Caco-2 (cell line): ENCODE measurements at regions not wholly inside any gene's neighbourhood (a gene's known extent, or its start where the extent isn't known, plus 50 kb on each side); places are given as distances from the start of the nearest gene placed in this dataset.

Experiments used
- BruUV-seq: library from RNA; stranded (reverse); fragments of 400-500 nt; replicated peaks from 2 replicates; lab custom pipeline; 2021; lab: Mats Ljungman, UMichigan
- CTCF ChIA-PET: fragments of 300-600 bp; sonication (Branson Sonifier 250); formaldehyde crosslinking; loops from one replicate; lab custom pipeline; 2022; ENCODE audit warnings: antibody characterized with exemption; lab: Charles Lee
- POLR2A ChIA-PET: fragments of 300-600 bp; sonication (Branson Sonifier 250); formaldehyde crosslinking; loops from one replicate; lab custom pipeline; 2022; ENCODE audit warnings: antibody characterized with exemption; lab: Charles Lee
- DNase-seq, 2 experiments: peaks; one replicate each; pipeline versions ENCODE4 v3.0.0 to v3.0.0-alpha.2; 2020 to 2022
- H3K27me3 ChIP-seq: replicated peaks from 2 replicates; pipeline ENCODE4 v1.6.0; 2011; ENCODE audit warnings: low read length; ENCODE audit not compliant: control insufficient read depth, insufficient read depth
- H3K36me3 ChIP-seq: 2 replicates; pipeline ENCODE4 v1.5.1; 2011; ENCODE audit warnings: low read length; ENCODE audit not compliant: control insufficient read depth, insufficient read depth
- H3K4me1 ChIP-seq: fragments of 250-450 bp; sonication (Bioruptor Pico); 2 replicates; pipeline ENCODE4 v1.5.1; 2020; ENCODE audit warnings: mild to moderate bottlenecking
- H3K4me3 ChIP-seq: 2 replicates; pipeline ENCODE4 v1.5.1; 2011; ENCODE audit warnings: low read depth, mild to moderate bottlenecking, control low read depth, low read length
- H3K9me3 ChIP-seq: fragments of 250-450 bp; sonication (Bioruptor Pico); 2 replicates; pipeline ENCODE4 v1.5.1; 2020; ENCODE audit warnings: mild to moderate bottlenecking, moderate library complexity
- H3K27ac Mint-ChIP-seq: one replicate; pipeline ENCODE4 v1.8.0; 2022; ENCODE audit warnings: mixed read lengths; ENCODE audit not compliant: unreplicated experiment
- H3K27me3 Mint-ChIP-seq: one replicate; pipeline ENCODE4 v1.8.0; 2022; ENCODE audit warnings: mixed read lengths; ENCODE audit not compliant: insufficient read depth, unreplicated experiment
- H3K36me3 Mint-ChIP-seq: one replicate; pipeline ENCODE4 v1.8.0; 2022; ENCODE audit warnings: mild to moderate bottlenecking, mixed read lengths; ENCODE audit not compliant: insufficient read depth, unreplicated experiment
- H3K4me1 Mint-ChIP-seq: one replicate; pipeline ENCODE4 v1.8.0; 2022; ENCODE audit warnings: low read depth, mixed read lengths; ENCODE audit not compliant: unreplicated experiment
- H3K4me3 Mint-ChIP-seq: one replicate; pipeline ENCODE4 v1.8.0; 2022; ENCODE audit warnings: mild to moderate bottlenecking, moderate library complexity, mixed read lengths; ENCODE audit not compliant: unreplicated experiment
- H3K9me3 Mint-ChIP-seq: one replicate; pipeline ENCODE4 v1.8.0; 2022; ENCODE audit warnings: mixed read lengths; ENCODE audit not compliant: unreplicated experiment
- intact Hi-C: fragments of 100-400 bp; cut with micrococcal nuclease; formaldehyde crosslinking; loops from one replicate; pipeline ENCODE4 v1.10.0; 2022; ENCODE audit not compliant: unreplicated experiment
- TF ChIP-seq, protein P1 (sequence below), 2 experiments: fragments of 200-600 bp in 1 of 2; IDR thresholded peaks; 1 replicate in 1 of 2; 2 replicates in 1 of 2; pipeline versions ENCODE4 v1.5.1 to v1.8.0; 2011 to 2022; ENCODE audit warnings: antibody characterized with exemption in 1 of 2, control low read depth in 1 of 2, inconsistent platforms in 1 of 2, low read depth in 1 of 2, low read length in 1 of 2, mild to moderate bottlenecking in 1 of 2, moderate library complexity in 1 of 2; ENCODE audit not compliant: insufficient read depth in 1 of 2, severe bottlenecking in 1 of 2, unreplicated experiment in 1 of 2

DNA sequence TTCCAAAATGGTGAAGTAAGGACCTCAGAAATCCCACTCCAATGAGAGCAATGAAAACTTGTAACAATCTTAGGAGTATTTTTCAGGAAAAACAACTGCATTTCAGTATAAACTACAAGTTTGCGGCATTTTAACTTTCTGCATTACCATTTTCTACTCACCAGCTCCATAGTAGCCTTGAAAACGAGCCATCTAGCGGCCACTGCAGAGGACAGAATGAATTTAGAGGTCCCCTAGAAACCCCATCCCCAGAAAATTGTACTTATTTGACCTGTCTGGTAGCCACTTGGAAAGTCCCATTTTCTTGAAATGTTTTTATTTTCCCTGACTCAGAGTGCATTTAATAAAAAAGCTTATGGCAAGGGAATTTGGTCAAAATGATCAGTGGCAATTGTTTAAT lies 205.4 kb upstream of the ITGA1 start:
- H3K27ac Mint-ChIP-seq, result no peak overlapping the region
- DNase-seq, result no peak
- POLR2A ChIA-PET, result no interaction called here

DNA sequence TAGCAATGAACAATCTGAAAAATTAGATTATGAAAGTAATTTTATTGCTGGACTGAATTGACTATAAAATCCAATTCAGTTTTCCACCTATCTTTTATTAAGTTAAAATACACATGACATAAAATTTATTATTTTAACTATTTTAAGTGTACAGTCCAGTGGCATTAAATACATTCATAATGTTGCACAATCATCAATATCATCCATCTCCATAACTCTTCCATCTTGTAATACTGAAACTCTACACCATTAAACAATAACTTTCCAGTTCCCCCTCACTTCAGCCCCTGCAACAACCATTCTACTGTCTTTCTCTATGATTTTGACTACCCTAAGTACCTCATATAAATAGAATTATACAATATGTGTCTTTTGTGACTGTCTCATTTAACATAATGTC lies 200.6 kb upstream of the ITGA1 start:
- no peaks in the 10 kb centered on the region for H3K4me1 Mint-ChIP-seq
- ChIA-PET CTCF (no interaction called here), POLR2A (no interaction called here)
- no peaks in the 10 kb centered on the region for H3K9me3 ChIP-seq
- H3K27me3 ChIP-seq, result no peaks in the 10 kb centered on the region
- H3K27me3 Mint-ChIP-seq, result peaks cover 6% of the 10 kb centered on the region
- no peak for DNase-seq
- H3K4me1 ChIP-seq, result no peaks in the 10 kb centered on the region
- H3K4me3 ChIP-seq, result no peak overlapping the region
- H3K36me3 Mint-ChIP-seq, result no peaks in the 10 kb centered on the region
- H3K4me3 Mint-ChIP-seq, result no peak overlapping the region
- no peaks in the 10 kb centered on the region for H3K36me3 ChIP-seq
- no peak overlapping the region for H3K27ac Mint-ChIP-seq
- H3K9me3 Mint-ChIP-seq, result no peaks in the 10 kb centered on the region
- TF ChIP-seq, protein P1, sequence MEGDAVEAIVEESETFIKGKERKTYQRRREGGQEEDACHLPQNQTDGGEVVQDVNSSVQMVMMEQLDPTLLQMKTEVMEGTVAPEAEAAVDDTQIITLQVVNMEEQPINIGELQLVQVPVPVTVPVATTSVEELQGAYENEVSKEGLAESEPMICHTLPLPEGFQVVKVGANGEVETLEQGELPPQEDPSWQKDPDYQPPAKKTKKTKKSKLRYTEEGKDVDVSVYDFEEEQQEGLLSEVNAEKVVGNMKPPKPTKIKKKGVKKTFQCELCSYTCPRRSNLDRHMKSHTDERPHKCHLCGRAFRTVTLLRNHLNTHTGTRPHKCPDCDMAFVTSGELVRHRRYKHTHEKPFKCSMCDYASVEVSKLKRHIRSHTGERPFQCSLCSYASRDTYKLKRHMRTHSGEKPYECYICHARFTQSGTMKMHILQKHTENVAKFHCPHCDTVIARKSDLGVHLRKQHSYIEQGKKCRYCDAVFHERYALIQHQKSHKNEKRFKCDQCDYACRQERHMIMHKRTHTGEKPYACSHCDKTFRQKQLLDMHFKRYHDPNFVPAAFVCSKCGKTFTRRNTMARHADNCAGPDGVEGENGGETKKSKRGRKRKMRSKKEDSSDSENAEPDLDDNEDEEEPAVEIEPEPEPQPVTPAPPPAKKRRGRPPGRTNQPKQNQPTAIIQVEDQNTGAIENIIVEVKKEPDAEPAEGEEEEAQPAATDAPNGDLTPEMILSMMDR (IDR thresholded peaks at IDR 0.05; ENCODE audit: insufficient read depth in 1 of 2, low read depth in 1 of 2, low read length in 1 of 2, severe bottlenecking in 1 of 2, unreplicated experiment in 1 of 2), result no peak
- no TSS peak for BruUV-seq
- intact Hi-C loops, result no loop called here

More for the DNA sequence above, 205.4 kb upstream of the ITGA1 start:
- Histone ChIP-seq H3K4me1 (no peaks in the 10 kb centered on the region), H3K36me3 (no peaks in the 10 kb centered on the region), H3K4me3 (no peak overlapping the region), H3K27me3 (no peaks in the 10 kb centered on the region), H3K9me3 (no peaks in the 10 kb centered on the region)
- CTCF ChIA-PET, result no interaction called here
- no TSS peak for BruUV-seq
- Mint-ChIP-seq H3K27me3 (no peaks in the 10 kb centered on the region), H3K36me3 (no peaks in the 10 kb centered on the region), H3K4me3 (no peak overlapping the region), H3K9me3 (no peaks in the 10 kb centered on the region), H3K4me1 (no peaks in the 10 kb centered on the region)
- TF ChIP-seq, protein P1 (IDR thresholded peaks at IDR 0.05; ENCODE audit: insufficient read depth in 1 of 2, low read depth in 1 of 2, low read length in 1 of 2, severe bottlenecking in 1 of 2, unreplicated experiment in 1 of 2), result peak; percentile 49 to 64
- intact Hi-C loops, result no loop called here

DNA sequence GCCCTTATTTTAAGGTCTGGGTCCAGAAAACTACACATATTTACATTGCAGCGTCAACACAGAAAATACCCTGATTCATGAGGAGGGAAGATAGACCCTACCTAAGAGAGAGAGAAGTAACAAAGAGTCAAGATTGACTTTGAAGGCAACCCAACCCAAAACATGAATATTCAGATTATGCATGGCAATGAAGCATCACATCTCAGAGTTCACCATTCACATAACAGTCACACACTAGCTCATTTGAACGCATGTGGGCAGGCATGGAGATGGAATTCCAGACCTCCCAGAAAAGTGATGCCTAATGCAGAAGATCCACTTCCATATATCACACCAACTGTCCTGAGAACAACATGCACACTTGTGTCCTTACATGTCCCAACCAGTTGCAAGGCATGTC lies 190.1 kb upstream of the ITGA1 start:
- H3K36me3 ChIP-seq, result no peaks in the 10 kb centered on the region
- no peaks in the 10 kb centered on the region for H3K27me3 ChIP-seq
- Mint-ChIP-seq H3K27me3 (no peaks in the 10 kb centered on the region), H3K4me3 (no peak overlapping the region), H3K27ac (no peak overlapping the region), H3K36me3 (no peaks in the 10 kb centered on the region), H3K4me1 (no peaks in the 10 kb centered on the region), H3K9me3 (no peaks in the 10 kb centered on the region)
- DNase-seq, result no peak
- intact Hi-C loops, result no loop called here
- TF ChIP-seq, protein P1 (IDR thresholded peaks at IDR 0.05; ENCODE audit: insufficient read depth in 1 of 2, low read depth in 1 of 2, low read length in 1 of 2, severe bottlenecking in 1 of 2, unreplicated experiment in 1 of 2), result no peak
- POLR2A ChIA-PET, result no interaction called here
- H3K4me1 ChIP-seq, result 0 out of 2 replicates have a peak, but pooled peaks cover 5% of the 10 kb centered on the region
- BruUV-seq, result no TSS peak
- H3K4me3 ChIP-seq, result no peak overlapping the region
- CTCF ChIA-PET, result no interaction called here
- no peaks in the 10 kb centered on the region for H3K9me3 ChIP-seq
